B cell (primary cell): ENCODE measurements at regions not wholly inside any gene's neighbourhood (a gene's known extent, or its start where the extent isn't known, plus 50 kb on each side); places are given as distances from the start of the nearest gene placed in this dataset.

Source experiments
- ATAC-seq: fragments of 200-7000 bp; cut with Tn5 transposase; one replicate; pipeline ENCODE4 v1.10.0; 2021; ENCODE audit warnings: low read depth, mild to moderate bottlenecking, moderate number of reproducible peaks, moderate library complexity
- CTCF ChIA-PET: fragments of 350-600 bp; sonication (Branson Sonifier 250); formaldehyde crosslinking; loops from one replicate; lab custom pipeline; 2021; ENCODE audit warnings: antibody characterized with exemption, inconsistent platforms; lab: Charles Lee
- POLR2A ChIA-PET: fragments of 350-600 bp; sonication (Branson Sonifier 250); formaldehyde crosslinking; loops from one replicate; lab custom pipeline; 2021; ENCODE audit warnings: antibody characterized with exemption; lab: Charles Lee
- DNase-seq: peaks from one replicate; pipeline ENCODE4 v3.0.0; 2013
- H2AFZ ChIP-seq: 2 replicates; pipeline ENCODE4 v1.6.1; 2012; ENCODE audit warnings: mild to moderate bottlenecking, low read depth, low read length; ENCODE audit not compliant: insufficient read depth, poor library complexity, severe bottlenecking
- H3K27ac ChIP-seq, 2 donors: 1 replicate in 1 of 2; 2 replicates in 1 of 2; pipeline ENCODE4 v1.5.1; 2012 to 2013; ENCODE audit warnings: low read length in 2 of 2, mild to moderate bottlenecking in 2 of 2, moderate library complexity in 1 of 2
- H3K27me3 ChIP-seq, 4 experiments: fragments of 200-600 bp in 1 of 4; sonication (generic) in 1 of 4; replicated peaks in 1 of 4; 1 replicate in 2 of 4; 2 replicates in 2 of 4; pipeline versions ENCODE4 v1.6.1 to v1.7.0; 2013 to 2016; ENCODE audit warnings: low read length in 3 of 4, mild to moderate bottlenecking in 2 of 4, mixed read lengths in 1 of 4, moderate library complexity in 1 of 4; ENCODE audit not compliant: insufficient read depth in 4 of 4, control insufficient read depth in 3 of 4; ENCODE audit errors: control extremely low read depth in 1 of 4
- H3K36me3 ChIP-seq, 2 experiments: replicated peaks in 1 of 2; 1 replicate in 1 of 2; 2 replicates in 1 of 2; pipeline versions ENCODE4 v1.6.1 to v1.7.1; 2013; ENCODE audit warnings: low read length in 1 of 2; ENCODE audit not compliant: insufficient read depth in 2 of 2, control insufficient read depth in 1 of 2; ENCODE audit errors: control extremely low read depth in 1 of 2, extremely low read depth in 1 of 2
- H3K4me1 ChIP-seq, 2 donors: fragments of 200-600 bp in 1 of 2; sonication (generic) in 1 of 2; 1 replicate in 1 of 2; 2 replicates in 1 of 2; pipeline versions ENCODE4 v1.5.1 to v1.6.1; 2013 to 2017; ENCODE audit warnings: low read length in 2 of 2; ENCODE audit not compliant: control insufficient read depth in 2 of 2, insufficient read depth in 2 of 2
- H3K4me2 ChIP-seq: replicated peaks from 2 replicates; pipeline ENCODE3; 2012; ENCODE audit warnings: mild to moderate bottlenecking, low read depth, low read length; ENCODE audit not compliant: poor library complexity, severe bottlenecking
- H3K4me3 ChIP-seq, 5 experiments: fragments of 200-600 bp in 1 of 5; sonication (generic) in 1 of 5; 1 replicate in 3 of 5; 2 replicates in 2 of 5; pipeline versions ENCODE4 v1.5.1 to v1.7.0; 2011 to 2016; ENCODE audit warnings: low read length in 4 of 5, mild to moderate bottlenecking in 4 of 5, low read depth in 2 of 5, control low read depth in 1 of 5, moderate library complexity in 1 of 5; ENCODE audit not compliant: insufficient read depth in 1 of 5; ENCODE audit errors: control extremely low read depth in 1 of 5, extremely low read depth in 1 of 5
- H3K79me2 ChIP-seq: fragments of 200-600 bp; sonication (generic); one replicate; pipeline ENCODE4 v1.6.0; 2016; ENCODE audit warnings: low read length; ENCODE audit not compliant: control insufficient read depth, insufficient read depth
- H3K9ac ChIP-seq: fragments of 200-600 bp; sonication (generic); 2 replicates; pipeline ENCODE4 v1.6.1; 2017; ENCODE audit warnings: mild to moderate bottlenecking, low read length, moderate library complexity
- H3K9me3 ChIP-seq, 3 donors: one replicate each; pipeline versions ENCODE4 v1.6.1 to v1.7.1; 2013; ENCODE audit warnings: low read length in 2 of 3; ENCODE audit not compliant: control insufficient read depth in 2 of 3, insufficient read depth in 1 of 3; ENCODE audit errors: control extremely low read depth in 1 of 3
- H4K20me1 ChIP-seq: 2 replicates; pipeline ENCODE4 v1.6.0; 2012; ENCODE audit warnings: mild to moderate bottlenecking, low read length; ENCODE audit not compliant: insufficient read depth, control insufficient read depth, poor library complexity, severe bottlenecking
- H3K27ac Mint-ChIP-seq: one replicate; pipeline ENCODE4 v1.8.0; 2021; ENCODE audit warnings: mixed read lengths
- H3K27me3 Mint-ChIP-seq: one replicate; pipeline ENCODE4 v1.8.0; 2021; ENCODE audit warnings: mixed read lengths
- H3K4me1 Mint-ChIP-seq: one replicate; pipeline ENCODE4 v1.8.0; 2021; ENCODE audit warnings: mixed read lengths
- H3K4me3 Mint-ChIP-seq: one replicate; pipeline ENCODE4 v1.8.0; 2021; ENCODE audit warnings: mixed read lengths
- H3K9me3 Mint-ChIP-seq: one replicate; pipeline ENCODE4 v1.8.0; 2022; ENCODE audit warnings: mixed read lengths; ENCODE audit not compliant: insufficient read depth
- CTCF ChIP-seq: fragments of 200-600 bp; IDR thresholded peaks from one replicate; pipeline ENCODE4 v1.8.0; 2022; ENCODE audit warnings: antibody characterized with exemption, mild to moderate bottlenecking
- EZH2 ChIP-seq: IDR thresholded peaks from 2 replicates; pipeline ENCODE4 v1.6.1; 2012; ENCODE audit warnings: borderline replicate concordance, low read depth, mild to moderate bottlenecking, moderate library complexity, low read length; ENCODE audit not compliant: insufficient read depth, poor library complexity, severe bottlenecking
- WGBS: methylation state at CpG from one replicate; pipeline ENCODE4 v1.1.5; 2013; ENCODE audit warnings: missing lambda C conversion rate; ENCODE audit not compliant: insufficient coverage; 5-methylcytosine and 5-hydroxymethylcytosine counted together
- intact Hi-C: fragments of 100-400 bp; cut with micrococcal nuclease; formaldehyde crosslinking; loops from one replicate; pipeline ENCODE4 v1.10.0; 2022

- no peak overlapping the region for H3K27ac Mint-ChIP-seq
- no peak overlapping the region for H3K4me2 ChIP-seq
- no CpG with 5 or more reads among the region's 1 CpG for WGBS
- no peaks in the 10 kb centered on the region for H3K4me1 Mint-ChIP-seq
- H3K9me3 ChIP-seq: peaks cover 0 to 1% (median 0%) of the 10 kb centered on the region in 3 donors
- no peaks in the 10 kb centered on the region for H3K36me3 ChIP-seq
- no peaks in the 10 kb centered on the region for H4K20me1 ChIP-seq
- H2AFZ ChIP-seq: no peak overlapping the region
- peaks cover 3% of the 10 kb centered on the region for H3K9me3 Mint-ChIP-seq
- TF ChIP-seq EZH2 (no peak), CTCF (no peak)
- H3K4me1 ChIP-seq: no peaks in the 10 kb centered on the region
- POLR2A ChIA-PET: no interaction called here
- DNase-seq: no peak
- intact Hi-C loops: no loop called here
- no peaks in the 10 kb centered on the region for H3K79me2 ChIP-seq
- H3K4me3 ChIP-seq: no peak overlapping the region
- CTCF ChIA-PET: no interaction called here
- no peak overlapping the region for H3K9ac ChIP-seq
- H3K27ac ChIP-seq: no peak overlapping the region
- no peaks in the 10 kb centered on the region for H3K27me3 ChIP-seq
- no peak for ATAC-seq
- no peak overlapping the region for H3K4me3 Mint-ChIP-seq
- no peaks in the 10 kb centered on the region for H3K27me3 Mint-ChIP-seq
These were observed 92.3 kb upstream of the TLL1 start for GRCh38 chr4:165780735-165781134.

GRCh38 chr4:165782623-165783022, 90.4 kb upstream of the TLL1 start:
- Mint-ChIP-seq H3K4me1 (no peaks in the 10 kb centered on the region), H3K9me3 (no peaks in the 10 kb centered on the region), H3K27me3 (no peaks in the 10 kb centered on the region), H3K27ac (no peak overlapping the region), H3K4me3 (no peak overlapping the region)
- ChIA-PET POLR2A (no interaction called here), CTCF (no interaction called here)
- Histone ChIP-seq H3K36me3 (no peaks in the 10 kb centered on the region), H3K4me1 (no peaks in the 10 kb centered on the region), H3K4me3 (no peak overlapping the region), H3K9ac (no peak overlapping the region), H3K9me3 (peaks cover 0 to 1% (median 0%) of the 10 kb centered on the region in 3 donors), H3K27me3 (no peaks in the 10 kb centered on the region), H3K79me2 (no peaks in the 10 kb centered on the region), H3K27ac (no peak overlapping the region), H2AFZ (no peak overlapping the region), H4K20me1 (no peaks in the 10 kb centered on the region), H3K4me2 (no peak overlapping the region)
- intact Hi-C loops: no loop called here
- ATAC-seq: no peak
- DNase-seq: no peak
- no peak for TF ChIP-seq CTCF
- no peak for TF ChIP-seq EZH2
